WERI-Rb-1 (cell line): ENCODE measurements at regions not wholly inside any gene's neighbourhood (a gene's known extent, or its start where the extent isn't known, plus 50 kb on each side); places are given as distances from the start of the nearest gene placed in this dataset.

Experiments
- DNase-seq: peaks from one replicate; pipeline ENCODE4 v3.0.0-alpha.2; 2020
- H3K27ac ChIP-seq: fragments of 250-450 bp; sonication (Bioruptor Pico); 2 replicates; pipeline ENCODE4 v1.5.1; 2020; ENCODE audit warnings: mild to moderate bottlenecking, moderate library complexity
- H3K27me3 ChIP-seq: fragments of 250-450 bp; sonication (Bioruptor Pico); 2 replicates; pipeline ENCODE4 v1.5.1; 2021; ENCODE audit warnings: mild to moderate bottlenecking, low read depth, moderate library complexity; ENCODE audit not compliant: insufficient read depth, severe bottlenecking
- H3K36me3 ChIP-seq: fragments of 250-450 bp; sonication (Bioruptor Pico); 2 replicates; pipeline ENCODE4 v1.5.1; 2020; ENCODE audit warnings: mild to moderate bottlenecking, moderate library complexity
- H3K4me3 ChIP-seq: 2 replicates; pipeline ENCODE4 v1.5.1; 2011; ENCODE audit warnings: low read depth, mild to moderate bottlenecking, control low read depth, low read length
- H3K9me3 ChIP-seq: fragments of 250-450 bp; sonication (Bioruptor Pico); 2 replicates; pipeline ENCODE4 v1.5.1; 2021; ENCODE audit warnings: mild to moderate bottlenecking, moderate library complexity; ENCODE audit not compliant: severe bottlenecking
- CTCF ChIP-seq: IDR thresholded peaks from 2 replicates; pipeline ENCODE4 v1.5.1; 2011; ENCODE audit warnings: low read depth, mild to moderate bottlenecking, control low read depth, inconsistent platforms, low read length

GRCh38 chr20:39627765-39628164 lies 665.6 kb downstream of the DHX35 start:
- H3K27ac ChIP-seq = no peak overlapping the region
- TF ChIP-seq CTCF = no peak
- no peaks in the 10 kb centered on the region for H3K36me3 ChIP-seq
- peaks cover 16% of the 10 kb centered on the region for H3K27me3 ChIP-seq
- H3K4me3 ChIP-seq = no peak overlapping the region
- no peak for DNase-seq
- H3K9me3 ChIP-seq = no peaks in the 10 kb centered on the region

DNA sequence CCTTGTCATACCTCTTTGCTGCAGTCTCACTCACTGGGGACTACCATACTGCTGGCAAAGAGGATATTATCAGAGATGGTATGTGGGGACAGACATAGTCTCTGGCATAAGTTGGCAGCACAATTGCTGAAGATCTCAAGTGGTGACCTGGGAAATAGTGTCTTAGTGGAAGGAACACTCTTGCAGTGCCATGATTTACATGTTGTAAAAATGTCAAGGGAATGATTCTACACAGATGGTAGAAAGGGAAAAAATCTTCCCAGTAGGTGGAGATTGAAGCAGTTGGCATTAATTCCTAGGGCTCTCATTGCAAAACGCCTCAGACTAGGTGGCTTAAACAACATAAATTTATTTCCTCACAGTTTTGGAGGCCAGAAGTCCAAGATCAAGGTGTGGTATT lies 662.2 kb downstream of the DHX35 start:
- Histone ChIP-seq H3K9me3 (no peaks in the 10 kb centered on the region), H3K27ac (no peak overlapping the region), H3K27me3 (peaks cover 15% of the 10 kb centered on the region), H3K36me3 (no peaks in the 10 kb centered on the region), H3K4me3 (no peak overlapping the region)
- no peak for DNase-seq
- no peak for TF ChIP-seq CTCF

- TF ChIP-seq CTCF = no peak
- no peak for DNase-seq
- no peak overlapping the region for H3K4me3 ChIP-seq
- H3K27ac ChIP-seq = no peak overlapping the region
- no peaks in the 10 kb centered on the region for H3K9me3 ChIP-seq
- peaks cover 16% of the 10 kb centered on the region for H3K27me3 ChIP-seq
- no peaks in the 10 kb centered on the region for H3K36me3 ChIP-seq
These were observed 661.6 kb downstream of the DHX35 start for GRCh38 chr20:39623584-39624234.

DNA sequence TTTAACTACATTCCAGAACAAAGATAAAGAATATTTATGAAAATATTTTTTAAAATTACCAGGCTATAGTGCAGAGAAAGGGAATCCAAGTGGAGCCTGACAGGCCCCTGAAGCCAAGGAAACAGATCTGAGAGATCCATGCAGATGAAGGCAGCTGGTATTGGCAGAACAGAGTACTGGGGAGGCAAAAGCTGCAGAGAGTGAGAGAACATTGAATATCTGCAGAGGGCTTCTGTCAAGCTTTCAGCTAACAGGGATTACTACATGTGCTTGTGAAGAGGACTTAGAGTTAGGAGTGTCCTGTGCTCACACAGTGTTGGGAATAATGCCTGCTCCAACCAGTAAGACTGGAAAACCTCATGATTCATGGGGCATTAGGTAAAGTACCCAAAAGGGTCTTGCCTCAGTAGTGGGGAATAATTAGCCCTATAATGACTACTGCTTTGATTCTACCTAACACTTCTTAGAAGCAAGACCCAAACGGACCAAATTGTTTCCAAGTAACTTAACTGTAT lies 657.2 kb downstream of the DHX35 start:
- no peaks in the 10 kb centered on the region for H3K36me3 ChIP-seq
- H3K4me3 ChIP-seq = no peak overlapping the region
- TF ChIP-seq CTCF = no peak
- no peak overlapping the region for H3K27ac ChIP-seq
- no peaks in the 10 kb centered on the region for H3K9me3 ChIP-seq
- no peak for DNase-seq
- H3K27me3 ChIP-seq = peaks cover 18% of the 10 kb centered on the region

DNA sequence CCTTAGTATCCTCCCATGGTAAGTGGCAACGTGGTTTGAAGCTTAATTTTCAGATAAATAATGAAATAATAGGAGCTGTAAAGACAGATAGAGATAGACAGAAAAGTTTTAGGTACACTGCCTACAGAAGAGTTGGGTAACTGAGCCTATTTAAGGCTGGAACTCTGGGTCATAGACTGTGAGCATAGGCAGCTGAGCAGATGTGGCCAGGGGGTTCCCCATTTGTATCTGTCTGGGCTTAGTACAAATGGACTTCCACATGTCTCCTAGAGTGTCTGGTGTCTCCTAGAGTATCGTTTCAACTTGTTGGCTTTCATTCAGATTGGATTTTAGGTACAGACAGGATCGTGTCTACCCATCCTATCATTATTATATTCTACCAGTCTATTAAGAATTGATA lies 649.8 kb downstream of the DHX35 start:
- no peak for TF ChIP-seq CTCF
- Histone ChIP-seq H3K4me3 (no peak overlapping the region), H3K27ac (no peak overlapping the region), H3K9me3 (no peaks in the 10 kb centered on the region), H3K27me3 (peaks cover 6% of the 10 kb centered on the region), H3K36me3 (no peaks in the 10 kb centered on the region)
- DNase-seq = no peak

GRCh38 chr20:39607141-39607540 lies 645.0 kb downstream of the DHX35 start:
- Histone ChIP-seq H3K27me3 (peaks cover 19% of the 10 kb centered on the region), H3K27ac (no peak overlapping the region), H3K4me3 (no peak overlapping the region), H3K9me3 (no peaks in the 10 kb centered on the region), H3K36me3 (no peaks in the 10 kb centered on the region)
- no peak for DNase-seq
- no peak for TF ChIP-seq CTCF
